ENCODE measurements at regions not wholly inside any gene's neighbourhood (a gene's known extent, or its start where the extent isn't known, plus 50 kb on each side); places are given as distances from the start of the nearest gene placed in this dataset.

GRCh38 chr6:15171026-15171425 lies 74.8 kb upstream of the JARID2 start:
- TF ChIP-seq SIN3A (IDR thresholded peaks at IDR 0.05; ENCODE audit: borderline replicate concordance, insufficient read depth, low read length) (no peak), POLR2AphosphoS5 (IDR thresholded peaks at IDR 0.05; ENCODE audit: low read depth, low read length) (no peak), REST (IDR thresholded peaks at IDR 0.05; ENCODE audit: insufficient read depth in 1 of 2, low read depth in 2 of 2, low read length in 2 of 2) (no peak), TAF1 (IDR thresholded peaks at IDR 0.05; ENCODE audit: borderline replicate concordance, insufficient read depth, low read length) (no peak)
